Body of pancreas (tissue), 4 donors: ENCODE measurements at regions not wholly inside any gene's neighbourhood (a gene's known extent, or its start where the extent isn't known, plus 50 kb on each side); places are given as distances from the start of the nearest gene placed in this dataset.

ENCODE experiments used
- POLR2A ChIP-seq, 3 donors: fragments of 450-650 bp; IDR thresholded peaks; one replicate each; pipeline ENCODE4 v1.6.1; 2016; ENCODE audit warnings: antibody characterized with exemption in 3 of 3, mild to moderate bottlenecking in 2 of 3
- TF ChIP-seq, protein P1 (sequence below), 7 experiments: fragments of 450-650 bp in 4 of 7; fragments of 200-600 bp in 3 of 7; sonication (generic) in 3 of 7; IDR thresholded peaks; one replicate each; pipeline ENCODE4 v1.5.1; 2016 to 2019; ENCODE audit warnings: antibody characterized with exemption in 7 of 7

- TF ChIP-seq, protein P1, sequence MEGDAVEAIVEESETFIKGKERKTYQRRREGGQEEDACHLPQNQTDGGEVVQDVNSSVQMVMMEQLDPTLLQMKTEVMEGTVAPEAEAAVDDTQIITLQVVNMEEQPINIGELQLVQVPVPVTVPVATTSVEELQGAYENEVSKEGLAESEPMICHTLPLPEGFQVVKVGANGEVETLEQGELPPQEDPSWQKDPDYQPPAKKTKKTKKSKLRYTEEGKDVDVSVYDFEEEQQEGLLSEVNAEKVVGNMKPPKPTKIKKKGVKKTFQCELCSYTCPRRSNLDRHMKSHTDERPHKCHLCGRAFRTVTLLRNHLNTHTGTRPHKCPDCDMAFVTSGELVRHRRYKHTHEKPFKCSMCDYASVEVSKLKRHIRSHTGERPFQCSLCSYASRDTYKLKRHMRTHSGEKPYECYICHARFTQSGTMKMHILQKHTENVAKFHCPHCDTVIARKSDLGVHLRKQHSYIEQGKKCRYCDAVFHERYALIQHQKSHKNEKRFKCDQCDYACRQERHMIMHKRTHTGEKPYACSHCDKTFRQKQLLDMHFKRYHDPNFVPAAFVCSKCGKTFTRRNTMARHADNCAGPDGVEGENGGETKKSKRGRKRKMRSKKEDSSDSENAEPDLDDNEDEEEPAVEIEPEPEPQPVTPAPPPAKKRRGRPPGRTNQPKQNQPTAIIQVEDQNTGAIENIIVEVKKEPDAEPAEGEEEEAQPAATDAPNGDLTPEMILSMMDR (IDR thresholded peaks at IDR 0.05): no peak
- no peak for TF ChIP-seq POLR2A (IDR thresholded peaks at IDR 0.05)
Observed at GRCh38 chr16:64290461-64290860, 831.4 kb downstream of the CDH11 start.
